Neural progenitor cell (in vitro differentiated cells): ENCODE measurements at regions not wholly inside any gene's neighbourhood (a gene's known extent, or its start where the extent isn't known, plus 50 kb on each side); places are given as distances from the start of the nearest gene placed in this dataset.

ENCODE experiments used
- DNase-seq: peaks from one replicate; pipeline ENCODE4 v3.0.0-alpha.2; 2016; ENCODE audit warnings: low spot score
- H2AFZ ChIP-seq: fragments of 200-600 bp; sonication (generic); replicated peaks from 2 replicates; pipeline ENCODE4 v1.6.1; 2016; ENCODE audit warnings: antibody characterized with exemption
- H3F3A ChIP-seq: fragments of 200-600 bp; sonication (generic); 2 replicates; pipeline ENCODE4 v1.6.1; 2016; ENCODE audit warnings: antibody characterized with exemption, low read depth
- H3K27ac ChIP-seq: fragments of 200-600 bp; sonication (generic); 2 replicates; pipeline ENCODE4 v1.5.1; 2016; ENCODE audit warnings: mild to moderate bottlenecking
- H3K27me3 ChIP-seq: fragments of 200-600 bp; sonication (generic); 2 replicates; pipeline ENCODE4 v1.6.1; 2016; ENCODE audit warnings: mild to moderate bottlenecking, moderate library complexity
- H3K36me3 ChIP-seq: fragments of 200-600 bp; sonication (generic); 2 replicates; pipeline ENCODE4 v1.5.1; 2016
- H3K4me1 ChIP-seq: fragments of 200-600 bp; sonication (generic); 2 replicates; pipeline ENCODE4 v1.6.1; 2016; ENCODE audit warnings: mixed run types
- H3K4me2 ChIP-seq: fragments of 200-600 bp; sonication (generic); 2 replicates; pipeline ENCODE4 v1.6.1; 2016
- H3K4me3 ChIP-seq: fragments of 200-600 bp; sonication (generic); 2 replicates; pipeline ENCODE4 v1.5.1; 2016
- H3K79me2 ChIP-seq: fragments of 200-600 bp; sonication (generic); 2 replicates; pipeline ENCODE4 v1.6.1; 2016; ENCODE audit warnings: low read depth
- H3K9ac ChIP-seq: fragments of 200-600 bp; sonication (generic); 2 replicates; pipeline ENCODE4 v1.6.1; 2016
- H3K9me3 ChIP-seq: fragments of 200-600 bp; sonication (generic); 2 replicates; pipeline ENCODE4 v1.5.1; 2016; ENCODE audit warnings: low read depth
- H4K20me1 ChIP-seq: fragments of 200-600 bp; sonication (generic); 2 replicates; pipeline ENCODE4 v1.6.1; 2016; ENCODE audit warnings: low read depth
- H3K27ac Mint-ChIP-seq: 3 replicates; pipeline ENCODE4 v1.8.0; 2021; ENCODE audit warnings: mixed read lengths
- H3K27me3 Mint-ChIP-seq: 2 replicates; pipeline ENCODE4 v1.8.0; 2022; ENCODE audit warnings: low read depth, mild to moderate bottlenecking, inconsistent platforms, moderate library complexity, mixed read lengths; ENCODE audit not compliant: insufficient read depth
- H3K36me3 Mint-ChIP-seq: 3 replicates; pipeline ENCODE4 v1.8.0; 2021; ENCODE audit warnings: mixed read lengths
- H3K4me1 Mint-ChIP-seq: 3 replicates; pipeline ENCODE4 v1.8.0; 2021; ENCODE audit warnings: mixed read lengths
- H3K4me3 Mint-ChIP-seq: 3 replicates; pipeline ENCODE4 v1.8.0; 2021; ENCODE audit warnings: mild to moderate bottlenecking, moderate library complexity, mixed read lengths
- H3K9me3 Mint-ChIP-seq: 3 replicates; pipeline ENCODE4 v1.8.0; 2020; ENCODE audit warnings: mixed read lengths
- EZH2 ChIP-seq: fragments of 200-600 bp; sonication (generic); IDR thresholded peaks from 2 replicates; pipeline ENCODE4 v1.6.1; 2017; ENCODE audit warnings: antibody characterized with exemption, mild to moderate bottlenecking, moderate library complexity
- EZH2phosphoT487 ChIP-seq: fragments of 200-600 bp; sonication (generic); IDR thresholded peaks from 2 replicates; pipeline ENCODE4 v1.6.1; 2017; ENCODE audit warnings: antibody characterized with exemption
- TF ChIP-seq, protein P1 (sequence below): fragments of 200-600 bp; sonication (generic); IDR thresholded peaks from 2 replicates; pipeline ENCODE4 v1.5.1; 2017; ENCODE audit warnings: antibody characterized with exemption, mild to moderate bottlenecking

GRCh38 chr3:115448851-115449250 lies 174.5 kb upstream of the GAP43 start:
- Mint-ChIP-seq H3K27me3 (no peaks in the 10 kb centered on the region), H3K36me3 (no peaks in the 10 kb centered on the region), H3K4me1 (no peaks in the 10 kb centered on the region), H3K9me3 (peaks cover 5% of the 10 kb centered on the region), H3K27ac (no peak overlapping the region), H3K4me3 (no peak overlapping the region)
- H2AFZ ChIP-seq, result no peak overlapping the region
- H3K27ac ChIP-seq, result no peak overlapping the region
- no peak overlapping the region for H3K4me2 ChIP-seq
- no peaks in the 10 kb centered on the region for H3K36me3 ChIP-seq
- no peaks in the 10 kb centered on the region for H4K20me1 ChIP-seq
- DNase-seq, result no peak
- no peak overlapping the region for H3K4me3 ChIP-seq
- no peaks in the 10 kb centered on the region for H3F3A ChIP-seq
- H3K4me1 ChIP-seq, result no peaks in the 10 kb centered on the region
- H3K9ac ChIP-seq, result no peak overlapping the region
- no peaks in the 10 kb centered on the region for H3K79me2 ChIP-seq
- no peaks in the 10 kb centered on the region for H3K9me3 ChIP-seq
- no peaks in the 10 kb centered on the region for H3K27me3 ChIP-seq
- TF ChIP-seq, protein P1, sequence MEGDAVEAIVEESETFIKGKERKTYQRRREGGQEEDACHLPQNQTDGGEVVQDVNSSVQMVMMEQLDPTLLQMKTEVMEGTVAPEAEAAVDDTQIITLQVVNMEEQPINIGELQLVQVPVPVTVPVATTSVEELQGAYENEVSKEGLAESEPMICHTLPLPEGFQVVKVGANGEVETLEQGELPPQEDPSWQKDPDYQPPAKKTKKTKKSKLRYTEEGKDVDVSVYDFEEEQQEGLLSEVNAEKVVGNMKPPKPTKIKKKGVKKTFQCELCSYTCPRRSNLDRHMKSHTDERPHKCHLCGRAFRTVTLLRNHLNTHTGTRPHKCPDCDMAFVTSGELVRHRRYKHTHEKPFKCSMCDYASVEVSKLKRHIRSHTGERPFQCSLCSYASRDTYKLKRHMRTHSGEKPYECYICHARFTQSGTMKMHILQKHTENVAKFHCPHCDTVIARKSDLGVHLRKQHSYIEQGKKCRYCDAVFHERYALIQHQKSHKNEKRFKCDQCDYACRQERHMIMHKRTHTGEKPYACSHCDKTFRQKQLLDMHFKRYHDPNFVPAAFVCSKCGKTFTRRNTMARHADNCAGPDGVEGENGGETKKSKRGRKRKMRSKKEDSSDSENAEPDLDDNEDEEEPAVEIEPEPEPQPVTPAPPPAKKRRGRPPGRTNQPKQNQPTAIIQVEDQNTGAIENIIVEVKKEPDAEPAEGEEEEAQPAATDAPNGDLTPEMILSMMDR, result no peak
- TF ChIP-seq EZH2, result no peak

GRCh38 chr3:115450036-115450435 lies 173.3 kb upstream of the GAP43 start:
- Histone ChIP-seq H3K79me2 (no peaks in the 10 kb centered on the region), H3K4me2 (no peak overlapping the region), H3K4me3 (no peak overlapping the region), H3K36me3 (no peaks in the 10 kb centered on the region), H2AFZ (no peak overlapping the region), H4K20me1 (no peaks in the 10 kb centered on the region), H3K27ac (no peak overlapping the region), H3K4me1 (no peaks in the 10 kb centered on the region), H3K9me3 (no peaks in the 10 kb centered on the region), H3K9ac (no peak overlapping the region), H3F3A (no peaks in the 10 kb centered on the region), H3K27me3 (no peaks in the 10 kb centered on the region)
- no peaks in the 10 kb centered on the region for H3K4me1 Mint-ChIP-seq
- DNase-seq, result no peak
- H3K4me3 Mint-ChIP-seq, result no peak overlapping the region
- H3K36me3 Mint-ChIP-seq, result no peaks in the 10 kb centered on the region
- no peak overlapping the region for H3K27ac Mint-ChIP-seq
- peaks cover 6% of the 10 kb centered on the region for H3K9me3 Mint-ChIP-seq
- TF ChIP-seq EZH2phosphoT487, result no peak
- TF ChIP-seq, protein P1, result no peak
- no peaks in the 10 kb centered on the region for H3K27me3 Mint-ChIP-seq

GRCh38 chr3:115464036-115464435 lies 159.3 kb upstream of the GAP43 start:
- Mint-ChIP-seq H3K9me3 (peaks cover 6% of the 10 kb centered on the region), H3K4me1 (no peaks in the 10 kb centered on the region), H3K4me3 (no peak overlapping the region), H3K27ac (no peak overlapping the region), H3K27me3 (no peaks in the 10 kb centered on the region), H3K36me3 (no peaks in the 10 kb centered on the region)
- Histone ChIP-seq H3K36me3 (no peaks in the 10 kb centered on the region), H3K27ac (no peak overlapping the region), H3F3A (no peaks in the 10 kb centered on the region), H3K9ac (no peak overlapping the region), H4K20me1 (no peaks in the 10 kb centered on the region), H3K27me3 (no peaks in the 10 kb centered on the region), H3K4me3 (no peak overlapping the region), H3K79me2 (no peaks in the 10 kb centered on the region), H2AFZ (no peak overlapping the region), H3K4me1 (no peaks in the 10 kb centered on the region), H3K4me2 (no peak overlapping the region), H3K9me3 (no peaks in the 10 kb centered on the region)
- TF ChIP-seq EZH2 (no peak), EZH2phosphoT487 (no peak)
- TF ChIP-seq, protein P1, result no peak
- DNase-seq, result no peak

DNA sequence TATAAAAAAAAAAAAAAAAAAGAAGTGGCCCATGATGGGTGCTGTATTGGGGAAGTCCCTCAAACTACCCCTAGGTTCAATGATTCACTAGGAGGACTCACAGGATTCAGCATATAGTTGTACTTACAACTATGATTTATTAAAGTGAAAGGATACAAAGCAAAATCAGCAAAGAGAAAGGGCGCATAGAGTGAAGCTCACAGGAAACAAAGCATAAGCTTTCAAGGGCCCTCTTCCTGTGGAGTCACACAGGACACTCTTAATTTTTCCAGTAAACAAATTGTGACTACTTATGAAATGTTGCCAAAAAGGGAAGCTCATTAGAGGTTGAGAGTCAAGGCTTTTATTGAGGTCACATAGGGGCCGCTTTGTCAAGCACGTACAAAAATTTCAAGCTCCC lies 153.7 kb upstream of the GAP43 start:
- no peaks in the 10 kb centered on the region for H4K20me1 ChIP-seq
- H3K9me3 ChIP-seq, result no peaks in the 10 kb centered on the region
- Mint-ChIP-seq H3K4me1 (no peaks in the 10 kb centered on the region), H3K9me3 (peaks cover 3% of the 10 kb centered on the region), H3K36me3 (no peaks in the 10 kb centered on the region), H3K27ac (no peak overlapping the region), H3K4me3 (no peak overlapping the region), H3K27me3 (peaks cover 2% of the 10 kb centered on the region)
- no peak for DNase-seq
- H3K79me2 ChIP-seq, result no peaks in the 10 kb centered on the region
- no peak overlapping the region for H3K4me3 ChIP-seq
- no peak overlapping the region for H3K27ac ChIP-seq
- no peak overlapping the region for H2AFZ ChIP-seq
- TF ChIP-seq EZH2, result no peak
- no peak for TF ChIP-seq EZH2phosphoT487
- TF ChIP-seq, protein P1, result no peak
- no peaks in the 10 kb centered on the region for H3K36me3 ChIP-seq
- no peaks in the 10 kb centered on the region for H3K27me3 ChIP-seq
- no peaks in the 10 kb centered on the region for H3F3A ChIP-seq
- H3K4me2 ChIP-seq, result no peak overlapping the region
- H3K4me1 ChIP-seq, result peaks cover 5% of the 10 kb centered on the region
- no peak overlapping the region for H3K9ac ChIP-seq
